GM18520 (cell line): ENCODE measurements at regions not wholly inside any gene's neighbourhood (a gene's known extent, or its start where the extent isn't known, plus 50 kb on each side); places are given as distances from the start of the nearest gene placed in this dataset.

Source experiments
- ATAC-seq: cut with Tn5 transposase; IDR thresholded peaks from one replicate; pipeline ENCODE4 v1.9.1; 2021; ENCODE audit not compliant: unreplicated experiment

GRCh38 chr15:70493376-70493775, 270.0 kb downstream of the UACA start:
- ATAC-seq: no peak

DNA sequence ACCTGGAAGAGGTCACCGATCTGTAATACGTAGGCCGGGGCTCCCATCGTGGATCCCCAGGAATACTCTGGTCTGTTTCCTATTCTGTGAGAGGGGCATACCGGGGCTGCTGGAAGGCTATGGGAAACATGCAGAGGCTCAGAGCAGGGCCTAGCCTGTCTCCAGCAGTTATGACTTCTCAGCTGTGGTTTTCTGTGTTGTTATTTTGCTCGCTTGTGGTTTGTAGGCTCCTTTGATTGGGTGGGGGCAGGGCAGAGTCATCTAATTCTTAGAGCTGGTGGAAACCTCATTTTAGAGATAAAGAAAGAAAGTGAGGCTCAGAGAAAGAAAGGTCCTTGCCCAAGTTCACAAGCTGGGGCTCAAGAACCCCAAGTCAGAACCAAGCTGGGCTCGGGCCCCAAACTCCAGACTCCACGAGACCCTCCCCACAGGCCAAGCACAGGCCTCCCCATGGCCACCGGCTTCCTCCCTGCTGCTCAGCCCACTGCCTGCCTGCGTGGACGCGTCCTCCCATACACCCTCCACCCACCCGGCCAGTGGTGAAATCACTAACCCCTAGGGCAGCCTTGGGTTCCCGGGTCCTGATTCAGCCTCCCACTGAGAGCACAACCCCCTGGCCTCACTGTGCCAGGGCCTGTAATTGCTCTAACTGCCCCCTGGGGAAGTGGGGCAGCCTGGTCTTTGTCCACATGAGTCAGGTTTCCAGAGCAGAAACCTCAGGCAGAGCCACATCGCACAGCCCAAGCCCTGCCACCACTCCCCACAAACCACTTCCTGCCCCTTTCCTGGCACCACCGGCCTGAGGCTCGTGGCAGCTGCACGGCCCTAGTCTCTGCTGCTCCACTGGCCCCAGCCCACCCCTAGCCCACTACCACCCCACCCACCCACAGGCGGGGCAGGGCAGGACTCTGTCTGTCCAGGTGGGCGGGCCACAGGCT, 270.8 kb downstream of the UACA start:
- peak; percentile 30 for ATAC-seq

DNA sequence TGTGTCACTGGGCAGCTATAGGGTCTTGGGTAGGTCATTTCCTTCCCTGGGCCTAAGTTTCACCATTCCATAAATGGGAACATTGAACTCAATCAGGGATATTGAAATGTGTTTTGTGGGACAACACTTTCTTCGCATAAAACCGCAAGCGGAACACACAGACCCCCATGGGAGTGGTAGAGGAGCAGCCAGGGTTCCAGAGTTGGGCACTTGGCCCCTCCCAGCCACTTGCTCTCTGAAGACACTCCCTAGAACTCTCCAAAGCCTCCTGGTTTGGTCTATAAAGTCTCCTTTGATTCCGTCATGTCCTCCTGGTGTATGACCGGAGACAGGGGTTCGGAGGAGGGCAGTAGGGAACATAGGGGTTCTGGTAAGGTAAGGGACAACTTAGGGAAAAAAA, 271.7 kb downstream of the UACA start:
- no peak for ATAC-seq

DNA sequence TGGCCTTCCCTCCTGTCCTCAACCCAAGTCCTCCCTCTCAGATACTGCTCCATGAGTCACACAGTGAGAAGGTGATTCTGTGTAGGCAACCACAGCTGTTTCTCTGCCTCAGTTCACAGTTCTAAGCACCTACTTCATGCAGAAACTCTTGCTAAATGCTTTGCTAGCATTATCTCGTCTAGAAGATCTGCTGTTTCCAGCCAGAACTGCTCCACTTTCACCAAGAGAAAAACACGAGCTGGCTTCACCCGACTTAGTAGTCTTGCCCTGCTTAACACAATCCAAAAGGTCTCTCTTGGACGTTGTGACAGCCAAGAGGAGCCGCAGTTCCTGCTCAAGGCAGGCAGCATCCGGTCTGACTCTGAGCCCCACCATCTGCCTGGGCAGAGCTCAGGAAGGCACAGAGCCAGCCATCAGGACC, 272.1 kb downstream of the UACA start:
- no peak for ATAC-seq

- ATAC-seq: no peak
Observed at GRCh38 chr15:70490838-70491155, 272.6 kb downstream of the UACA start.

- ATAC-seq: no peak
Observed at GRCh38 chr15:70490148-70490837, 273.1 kb downstream of the UACA start.

- no peak for ATAC-seq
Observed at GRCh38 chr15:70488941-70489848, 274.2 kb downstream of the UACA start.

GRCh38 chr15:70488002-70488605, 275.3 kb downstream of the UACA start:
- no peak for ATAC-seq

DNA sequence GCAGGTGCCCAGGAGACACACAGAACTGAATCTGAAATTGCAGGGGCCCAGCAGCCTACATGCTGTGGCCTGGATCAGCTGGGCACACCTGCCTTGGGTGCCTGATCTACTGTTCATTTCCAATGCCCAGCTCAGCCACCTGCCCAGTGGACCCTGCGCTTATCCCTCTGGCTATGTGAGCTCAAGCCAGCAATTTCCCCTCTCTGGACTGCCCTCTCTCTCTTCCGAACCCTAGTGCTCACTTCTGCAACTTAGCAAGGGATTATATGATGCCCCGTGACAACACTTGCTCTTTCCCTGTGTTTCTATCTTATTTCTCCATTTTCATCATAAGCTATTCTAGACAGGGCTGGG, 276.0 kb downstream of the UACA start:
- no peak for ATAC-seq

DNA sequence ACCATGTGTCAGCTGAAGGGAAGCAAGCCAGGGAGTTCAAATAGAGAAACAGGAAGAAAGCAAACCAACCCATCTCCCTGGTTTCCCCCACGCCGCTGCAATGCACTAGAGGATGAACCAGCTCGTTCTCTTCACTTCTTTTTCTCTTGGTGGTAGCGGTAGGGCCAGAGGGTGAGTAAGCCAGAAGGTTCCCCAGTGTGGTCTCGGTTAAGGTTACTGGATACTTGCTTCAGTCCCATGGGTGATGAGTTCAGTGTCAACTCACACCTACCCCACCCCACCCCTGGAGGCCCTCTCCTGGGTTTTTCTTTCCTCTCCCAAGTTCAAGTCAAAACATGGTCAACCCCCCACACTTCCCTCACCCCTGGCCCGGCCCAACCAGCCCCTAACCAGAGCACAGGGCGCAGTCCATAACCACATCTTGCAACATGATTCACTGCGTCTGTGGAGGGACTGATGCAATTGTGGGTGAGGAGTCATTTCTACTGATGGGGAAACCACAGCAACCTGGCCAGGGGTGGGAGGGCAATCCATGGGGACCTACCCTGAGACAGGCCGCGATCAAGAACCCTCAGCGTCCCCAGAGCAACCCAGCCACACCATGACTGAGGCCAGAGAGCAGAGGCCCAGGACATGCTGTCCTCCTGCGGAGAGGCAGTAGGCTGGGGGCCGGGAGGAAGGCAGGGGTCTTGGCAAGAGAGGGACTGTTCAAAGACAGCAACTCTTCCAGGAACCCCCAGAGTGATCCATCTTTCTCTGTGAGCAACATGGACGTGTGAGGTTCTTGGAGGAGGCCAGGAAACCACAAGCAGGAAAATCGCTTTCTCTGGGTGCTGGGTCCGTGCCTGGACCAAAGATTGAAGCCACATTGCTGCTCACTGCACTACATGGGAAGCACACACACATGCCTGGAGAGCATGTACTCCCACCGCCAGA, 276.6 kb downstream of the UACA start:
- peak; percentile 57 for ATAC-seq

GRCh38 chr15:70486012-70486411, 277.3 kb downstream of the UACA start:
- ATAC-seq: no peak

DNA sequence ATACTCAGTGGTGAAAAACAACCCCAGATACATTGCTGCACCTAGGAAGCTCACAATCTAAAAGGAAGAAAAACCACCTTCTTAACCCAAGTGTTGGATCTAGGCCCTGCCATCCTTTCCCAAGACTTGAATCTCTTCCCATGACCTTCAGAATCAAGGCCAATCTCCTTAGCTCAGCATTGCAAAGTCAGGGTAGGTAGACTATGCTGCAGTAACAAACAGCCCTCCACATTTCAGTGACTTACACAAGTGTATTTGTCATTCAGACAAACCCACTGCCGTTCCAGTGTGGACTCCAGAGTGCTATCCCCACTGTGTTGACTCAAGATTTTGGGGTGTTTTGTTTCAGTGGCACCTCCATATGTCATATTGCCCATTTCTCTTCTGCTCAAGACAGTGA, 278.4 kb downstream of the UACA start:
- no peak for ATAC-seq

DNA sequence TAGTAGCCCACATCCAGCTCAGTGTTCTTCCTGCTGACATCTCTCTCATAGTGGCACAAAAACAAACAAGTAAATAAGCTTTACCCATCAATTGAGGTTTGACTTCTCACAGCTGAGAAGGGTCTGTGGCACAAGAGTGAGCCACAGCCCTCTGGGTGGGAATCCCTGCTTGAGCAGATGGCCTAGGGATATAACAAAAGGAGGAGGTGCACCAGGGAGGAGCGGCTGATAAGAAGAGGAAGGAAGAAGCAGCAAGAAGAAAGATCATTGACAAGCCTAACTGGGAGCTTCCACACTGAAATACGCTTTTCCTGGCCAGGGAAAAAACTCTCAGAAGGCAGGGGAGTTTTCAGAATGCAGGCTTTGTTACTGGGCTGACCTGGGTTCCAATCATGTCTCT, 279.8 kb downstream of the UACA start:
- no peak for ATAC-seq

DNA sequence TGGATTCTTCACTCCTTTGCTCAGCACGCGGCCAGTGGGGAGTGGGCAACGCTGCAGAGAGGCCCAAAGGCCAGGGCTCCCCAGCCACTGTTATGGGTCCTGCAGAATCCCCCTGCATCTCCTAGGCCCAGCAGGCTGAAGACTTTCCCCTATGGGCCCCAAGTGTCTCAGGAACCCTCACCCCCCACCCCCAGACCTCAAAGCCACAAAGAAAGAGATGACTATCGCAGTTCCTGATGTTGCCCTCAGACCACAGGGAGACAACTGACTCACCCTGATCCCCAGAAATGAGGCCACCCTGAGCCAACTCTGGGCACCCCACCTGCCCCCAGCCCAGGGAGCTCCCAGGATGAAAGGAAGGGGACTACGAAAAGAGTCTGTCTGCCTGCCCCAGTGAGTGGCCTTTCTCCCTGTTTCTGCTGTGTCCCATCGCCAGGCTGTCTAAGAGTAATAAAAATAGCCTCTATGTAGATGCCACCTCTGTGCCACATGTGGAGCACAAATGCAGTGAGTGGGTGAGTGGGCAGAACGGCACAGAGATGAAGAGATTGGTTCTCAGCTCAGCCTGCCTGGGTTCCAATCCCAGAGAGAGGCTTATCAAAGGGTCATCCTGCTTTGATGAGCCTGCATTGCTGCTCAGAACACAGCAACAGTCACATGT, 283.0 kb downstream of the UACA start:
- no peak for ATAC-seq

DNA sequence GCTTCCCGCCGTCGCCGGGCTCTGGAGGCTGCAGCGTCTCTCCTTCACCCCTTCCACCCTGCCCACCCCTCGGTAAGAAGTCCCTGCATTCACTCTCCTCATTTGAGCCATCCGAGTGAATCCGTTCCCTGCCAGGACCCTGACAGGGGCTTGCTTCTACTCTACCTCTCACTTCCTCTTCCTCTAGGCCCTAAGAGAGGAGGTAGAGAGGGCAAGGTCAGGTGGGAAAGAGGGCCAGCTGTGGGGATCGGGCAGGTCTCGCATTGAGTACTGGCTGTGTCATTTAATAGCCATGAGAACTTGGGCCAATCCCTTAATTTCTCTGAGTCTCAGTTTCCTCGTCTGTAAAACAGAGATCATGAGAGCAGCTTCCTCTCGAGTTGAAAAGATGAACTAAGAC, 283.6 kb downstream of the UACA start:
- ATAC-seq: no peak

DNA sequence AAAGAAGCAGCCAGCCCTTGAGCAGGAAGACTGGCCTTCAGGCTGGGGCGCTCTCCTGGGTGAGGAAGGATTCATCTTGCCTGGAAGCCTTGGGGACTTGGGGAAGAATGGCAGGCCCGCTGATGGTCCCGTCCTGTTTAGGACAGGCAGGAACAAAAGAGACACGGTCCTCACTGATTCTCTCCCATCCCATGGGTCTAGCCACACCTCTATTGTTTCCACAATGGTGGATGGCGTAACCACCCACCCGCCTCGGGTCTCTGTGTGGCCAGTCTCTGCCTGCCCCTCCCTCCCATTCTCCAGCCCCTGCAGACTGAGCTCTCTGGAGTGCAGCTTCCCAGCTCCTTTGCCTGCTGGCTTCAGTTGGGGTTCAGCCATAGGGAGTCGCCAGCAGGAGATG, 284.3 kb downstream of the UACA start:
- no peak for ATAC-seq

GRCh38 chr15:70478251-70478990, 284.9 kb downstream of the UACA start:
- no peak for ATAC-seq

DNA sequence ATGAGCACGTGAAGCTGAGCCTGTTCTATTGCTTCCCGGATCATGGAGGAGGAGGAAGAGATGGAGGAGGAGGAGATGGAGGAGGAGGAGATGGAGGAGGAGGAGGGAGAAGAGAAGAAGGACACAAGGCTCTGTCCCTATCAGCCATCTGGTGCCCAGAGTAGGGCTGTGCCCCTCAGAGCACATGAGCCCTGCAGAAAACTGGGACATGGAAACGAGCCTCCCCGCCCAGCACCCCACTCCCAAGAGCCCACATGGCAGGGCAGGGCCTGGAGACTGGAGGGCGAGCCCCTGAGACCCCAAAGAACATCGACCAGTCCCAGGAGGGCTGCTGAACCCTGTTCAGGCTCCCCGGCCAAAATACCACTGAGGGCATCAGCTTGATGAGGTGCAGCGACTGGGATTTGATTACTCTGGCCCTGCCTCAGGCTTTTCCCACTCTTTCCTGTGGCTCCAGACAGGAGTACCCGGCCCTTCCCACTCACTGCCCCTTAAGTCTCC, 285.6 kb downstream of the UACA start:
- no peak for ATAC-seq

DNA sequence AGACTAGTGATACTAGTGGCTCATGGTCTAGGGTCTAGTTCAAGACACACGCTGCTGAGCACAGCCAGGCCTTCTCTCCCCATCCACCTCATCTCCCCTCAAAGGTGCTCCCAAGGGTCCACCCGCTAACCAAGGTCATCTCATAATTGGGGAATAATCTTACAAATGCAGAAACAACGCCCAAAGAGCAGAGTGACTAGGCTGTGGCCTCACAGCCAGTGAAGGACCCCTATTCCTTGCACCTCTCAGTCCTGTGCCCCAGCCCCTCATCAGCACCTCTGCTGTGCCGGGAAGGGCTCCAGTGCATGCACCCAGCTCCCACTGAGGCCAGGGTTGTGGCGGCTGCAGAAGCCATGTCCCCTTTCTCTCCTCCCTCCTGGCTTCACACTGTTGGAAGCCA, 286.9 kb downstream of the UACA start:
- ATAC-seq: no peak
